Prostate gland (tissue), 2 donors: ENCODE measurements at regions not wholly inside any gene's neighbourhood (a gene's known extent, or its start where the extent isn't known, plus 50 kb on each side); places are given as distances from the start of the nearest gene placed in this dataset.

Source experiments
- CTCF ChIP-seq, 4 experiments: fragments of 200-600 bp in 2 of 4; fragments of 450-650 bp in 2 of 4; sonication (generic) in 2 of 4; IDR thresholded peaks; 1 replicate in 3 of 4; 2 replicates in 1 of 4; pipeline ENCODE4 v1.5.1; 2016 to 2019; ENCODE audit warnings: antibody characterized with exemption in 4 of 4, mild to moderate bottlenecking in 2 of 4, moderate library complexity in 2 of 4
- POLR2A ChIP-seq: fragments of 450-650 bp; IDR thresholded peaks from one replicate; pipeline ENCODE4 v1.6.1; 2016; ENCODE audit warnings: antibody characterized with exemption, mild to moderate bottlenecking

- TF ChIP-seq CTCF (IDR thresholded peaks at IDR 0.05) = no peak
- no peak for TF ChIP-seq POLR2A
Observed at GRCh38 chr3:3309887-3310286, 130.4 kb upstream of the CRBN start.
